ENCODE measurements at regions not wholly inside any gene's neighbourhood (a gene's known extent, or its start where the extent isn't known, plus 50 kb on each side); places are given as distances from the start of the nearest gene placed in this dataset.

DNA sequence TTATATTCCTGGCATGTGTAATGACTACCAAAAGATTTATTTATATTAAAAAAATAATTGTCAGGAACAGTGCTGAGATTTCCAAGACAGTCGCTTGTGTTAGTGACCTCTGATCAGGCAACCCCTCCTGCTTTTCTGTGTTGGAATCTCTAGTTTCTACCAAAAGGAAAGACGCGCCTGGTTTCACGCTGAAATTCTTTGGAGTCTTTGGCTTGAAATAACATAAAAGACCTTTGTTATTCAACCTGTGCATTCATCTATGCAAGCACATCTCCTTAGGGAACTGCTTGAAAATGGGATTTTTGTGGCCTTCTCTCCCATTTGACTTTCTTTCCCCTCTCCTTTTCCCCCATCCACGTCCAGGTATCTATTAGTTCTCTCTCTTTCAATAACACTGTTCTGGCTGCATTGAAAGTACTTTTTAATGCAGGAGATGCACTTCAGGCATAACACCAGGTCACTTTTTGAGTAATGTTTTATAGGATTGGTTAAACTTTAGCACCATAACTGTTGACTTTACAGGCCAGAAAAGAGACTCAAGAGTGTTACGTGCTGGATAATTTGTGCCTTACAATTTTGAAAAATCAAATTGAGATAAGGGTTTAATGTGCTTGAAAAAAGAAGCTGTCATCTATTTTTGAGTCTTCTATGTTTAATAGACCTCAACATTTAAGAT is 172.7 kb downstream of the GPAT3 start:
- TF ChIP-seq, protein P1, sequence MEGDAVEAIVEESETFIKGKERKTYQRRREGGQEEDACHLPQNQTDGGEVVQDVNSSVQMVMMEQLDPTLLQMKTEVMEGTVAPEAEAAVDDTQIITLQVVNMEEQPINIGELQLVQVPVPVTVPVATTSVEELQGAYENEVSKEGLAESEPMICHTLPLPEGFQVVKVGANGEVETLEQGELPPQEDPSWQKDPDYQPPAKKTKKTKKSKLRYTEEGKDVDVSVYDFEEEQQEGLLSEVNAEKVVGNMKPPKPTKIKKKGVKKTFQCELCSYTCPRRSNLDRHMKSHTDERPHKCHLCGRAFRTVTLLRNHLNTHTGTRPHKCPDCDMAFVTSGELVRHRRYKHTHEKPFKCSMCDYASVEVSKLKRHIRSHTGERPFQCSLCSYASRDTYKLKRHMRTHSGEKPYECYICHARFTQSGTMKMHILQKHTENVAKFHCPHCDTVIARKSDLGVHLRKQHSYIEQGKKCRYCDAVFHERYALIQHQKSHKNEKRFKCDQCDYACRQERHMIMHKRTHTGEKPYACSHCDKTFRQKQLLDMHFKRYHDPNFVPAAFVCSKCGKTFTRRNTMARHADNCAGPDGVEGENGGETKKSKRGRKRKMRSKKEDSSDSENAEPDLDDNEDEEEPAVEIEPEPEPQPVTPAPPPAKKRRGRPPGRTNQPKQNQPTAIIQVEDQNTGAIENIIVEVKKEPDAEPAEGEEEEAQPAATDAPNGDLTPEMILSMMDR (IDR thresholded peaks at IDR 0.05; ENCODE audit: low read depth, low read length, missing input control), result no peak
- TF ChIP-seq GABPA (IDR thresholded peaks at IDR 0.05 in 1 of 2, conservative IDR thresholded peaks at IDR 0.05 in 1 of 2) (no peak), RAD21 (IDR thresholded peaks at IDR 0.05) (no peak), TAF1 (conservative IDR thresholded peaks at IDR 0.05) (no peak), YY1 (IDR thresholded peaks at IDR 0.05) (no peak)
- TF ChIP-seq, protein P2, sequence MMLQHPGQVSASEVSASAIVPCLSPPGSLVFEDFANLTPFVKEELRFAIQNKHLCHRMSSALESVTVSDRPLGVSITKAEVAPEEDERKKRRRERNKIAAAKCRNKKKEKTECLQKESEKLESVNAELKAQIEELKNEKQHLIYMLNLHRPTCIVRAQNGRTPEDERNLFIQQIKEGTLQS (IDR thresholded peaks at IDR 0.05), result no peak
- TF ChIP-seq, protein P3, sequence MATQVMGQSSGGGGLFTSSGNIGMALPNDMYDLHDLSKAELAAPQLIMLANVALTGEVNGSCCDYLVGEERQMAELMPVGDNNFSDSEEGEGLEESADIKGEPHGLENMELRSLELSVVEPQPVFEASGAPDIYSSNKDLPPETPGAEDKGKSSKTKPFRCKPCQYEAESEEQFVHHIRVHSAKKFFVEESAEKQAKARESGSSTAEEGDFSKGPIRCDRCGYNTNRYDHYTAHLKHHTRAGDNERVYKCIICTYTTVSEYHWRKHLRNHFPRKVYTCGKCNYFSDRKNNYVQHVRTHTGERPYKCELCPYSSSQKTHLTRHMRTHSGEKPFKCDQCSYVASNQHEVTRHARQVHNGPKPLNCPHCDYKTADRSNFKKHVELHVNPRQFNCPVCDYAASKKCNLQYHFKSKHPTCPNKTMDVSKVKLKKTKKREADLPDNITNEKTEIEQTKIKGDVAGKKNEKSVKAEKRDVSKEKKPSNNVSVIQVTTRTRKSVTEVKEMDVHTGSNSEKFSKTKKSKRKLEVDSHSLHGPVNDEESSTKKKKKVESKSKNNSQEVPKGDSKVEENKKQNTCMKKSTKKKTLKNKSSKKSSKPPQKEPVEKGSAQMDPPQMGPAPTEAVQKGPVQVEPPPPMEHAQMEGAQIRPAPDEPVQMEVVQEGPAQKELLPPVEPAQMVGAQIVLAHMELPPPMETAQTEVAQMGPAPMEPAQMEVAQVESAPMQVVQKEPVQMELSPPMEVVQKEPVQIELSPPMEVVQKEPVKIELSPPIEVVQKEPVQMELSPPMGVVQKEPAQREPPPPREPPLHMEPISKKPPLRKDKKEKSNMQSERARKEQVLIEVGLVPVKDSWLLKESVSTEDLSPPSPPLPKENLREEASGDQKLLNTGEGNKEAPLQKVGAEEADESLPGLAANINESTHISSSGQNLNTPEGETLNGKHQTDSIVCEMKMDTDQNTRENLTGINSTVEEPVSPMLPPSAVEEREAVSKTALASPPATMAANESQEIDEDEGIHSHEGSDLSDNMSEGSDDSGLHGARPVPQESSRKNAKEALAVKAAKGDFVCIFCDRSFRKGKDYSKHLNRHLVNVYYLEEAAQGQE (IDR thresholded peaks at IDR 0.05), result no peak
